ENCODE measurements at regions not wholly inside any gene's neighbourhood (a gene's known extent, or its start where the extent isn't known, plus 50 kb on each side); places are given as distances from the start of the nearest gene placed in this dataset.

DNA sequence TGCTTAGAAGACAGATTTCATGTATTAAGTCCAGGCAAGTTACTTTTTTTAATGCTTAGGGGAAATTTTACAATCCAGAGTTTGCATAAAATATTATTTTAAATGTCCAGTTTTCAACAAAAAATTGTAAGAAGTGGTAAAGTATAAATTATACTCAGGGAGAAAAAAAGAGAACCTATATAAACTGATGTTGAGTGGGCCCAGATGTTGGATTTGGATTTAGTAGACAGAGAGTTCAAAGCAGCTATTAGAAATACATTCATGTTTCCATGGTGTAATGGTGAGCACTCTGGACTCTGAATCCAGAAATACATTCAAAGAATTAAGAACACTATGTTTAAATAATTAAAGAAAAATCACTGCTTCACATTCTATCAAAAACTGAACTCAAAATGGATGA, 349.9 kb upstream of the ZNF507 start:
- TF ChIP-seq, protein P1, sequence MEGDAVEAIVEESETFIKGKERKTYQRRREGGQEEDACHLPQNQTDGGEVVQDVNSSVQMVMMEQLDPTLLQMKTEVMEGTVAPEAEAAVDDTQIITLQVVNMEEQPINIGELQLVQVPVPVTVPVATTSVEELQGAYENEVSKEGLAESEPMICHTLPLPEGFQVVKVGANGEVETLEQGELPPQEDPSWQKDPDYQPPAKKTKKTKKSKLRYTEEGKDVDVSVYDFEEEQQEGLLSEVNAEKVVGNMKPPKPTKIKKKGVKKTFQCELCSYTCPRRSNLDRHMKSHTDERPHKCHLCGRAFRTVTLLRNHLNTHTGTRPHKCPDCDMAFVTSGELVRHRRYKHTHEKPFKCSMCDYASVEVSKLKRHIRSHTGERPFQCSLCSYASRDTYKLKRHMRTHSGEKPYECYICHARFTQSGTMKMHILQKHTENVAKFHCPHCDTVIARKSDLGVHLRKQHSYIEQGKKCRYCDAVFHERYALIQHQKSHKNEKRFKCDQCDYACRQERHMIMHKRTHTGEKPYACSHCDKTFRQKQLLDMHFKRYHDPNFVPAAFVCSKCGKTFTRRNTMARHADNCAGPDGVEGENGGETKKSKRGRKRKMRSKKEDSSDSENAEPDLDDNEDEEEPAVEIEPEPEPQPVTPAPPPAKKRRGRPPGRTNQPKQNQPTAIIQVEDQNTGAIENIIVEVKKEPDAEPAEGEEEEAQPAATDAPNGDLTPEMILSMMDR (optimal IDR thresholded peaks at IDR 0.05 in 1 of 3, IDR thresholded peaks at IDR 0.05 in 1 of 3, conservative IDR thresholded peaks at IDR 0.05 in 1 of 3; ENCODE audit: extremely low read depth in 1 of 3, insufficient read depth in 2 of 3, low read length in 3 of 3): no peak
- TF ChIP-seq EZH2 (IDR thresholded peaks at IDR 0.05; ENCODE audit: low read length): no peak

Measured in keratinocyte (primary cell).